ENCODE measurements at regions not wholly inside any gene's neighbourhood (a gene's known extent, or its start where the extent isn't known, plus 50 kb on each side); places are given as distances from the start of the nearest gene placed in this dataset.

DNA sequence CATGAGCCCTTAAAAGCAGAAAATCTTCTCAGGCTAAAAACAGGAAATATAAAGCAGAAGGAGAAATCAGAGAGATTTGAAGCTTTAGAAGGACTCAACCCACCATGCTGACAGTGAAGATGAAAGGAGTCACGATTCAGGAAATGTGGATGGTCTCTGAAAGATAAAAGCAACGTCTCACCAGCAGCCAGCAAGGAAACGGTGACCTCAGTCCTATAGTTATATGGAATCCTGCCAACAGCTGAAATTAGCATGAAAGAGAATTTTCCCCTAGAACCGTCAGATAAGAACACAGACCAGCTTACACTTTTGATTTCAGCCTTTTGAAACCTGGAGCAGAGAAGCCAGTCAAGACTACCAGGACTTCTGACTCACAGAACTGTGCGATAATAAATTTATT, 715.7 kb upstream of the HTR2C start:
- TF ChIP-seq, protein P1, sequence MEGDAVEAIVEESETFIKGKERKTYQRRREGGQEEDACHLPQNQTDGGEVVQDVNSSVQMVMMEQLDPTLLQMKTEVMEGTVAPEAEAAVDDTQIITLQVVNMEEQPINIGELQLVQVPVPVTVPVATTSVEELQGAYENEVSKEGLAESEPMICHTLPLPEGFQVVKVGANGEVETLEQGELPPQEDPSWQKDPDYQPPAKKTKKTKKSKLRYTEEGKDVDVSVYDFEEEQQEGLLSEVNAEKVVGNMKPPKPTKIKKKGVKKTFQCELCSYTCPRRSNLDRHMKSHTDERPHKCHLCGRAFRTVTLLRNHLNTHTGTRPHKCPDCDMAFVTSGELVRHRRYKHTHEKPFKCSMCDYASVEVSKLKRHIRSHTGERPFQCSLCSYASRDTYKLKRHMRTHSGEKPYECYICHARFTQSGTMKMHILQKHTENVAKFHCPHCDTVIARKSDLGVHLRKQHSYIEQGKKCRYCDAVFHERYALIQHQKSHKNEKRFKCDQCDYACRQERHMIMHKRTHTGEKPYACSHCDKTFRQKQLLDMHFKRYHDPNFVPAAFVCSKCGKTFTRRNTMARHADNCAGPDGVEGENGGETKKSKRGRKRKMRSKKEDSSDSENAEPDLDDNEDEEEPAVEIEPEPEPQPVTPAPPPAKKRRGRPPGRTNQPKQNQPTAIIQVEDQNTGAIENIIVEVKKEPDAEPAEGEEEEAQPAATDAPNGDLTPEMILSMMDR (IDR thresholded peaks at IDR 0.05; ENCODE audit: unreplicated experiment), result no peak
- intact Hi-C loops (cut with micrococcal nuclease), result no loop called here
- H3K9me3 Mint-ChIP-seq (ENCODE audit: unreplicated experiment), result no peaks in the 10 kb centered on the region

DNA sequence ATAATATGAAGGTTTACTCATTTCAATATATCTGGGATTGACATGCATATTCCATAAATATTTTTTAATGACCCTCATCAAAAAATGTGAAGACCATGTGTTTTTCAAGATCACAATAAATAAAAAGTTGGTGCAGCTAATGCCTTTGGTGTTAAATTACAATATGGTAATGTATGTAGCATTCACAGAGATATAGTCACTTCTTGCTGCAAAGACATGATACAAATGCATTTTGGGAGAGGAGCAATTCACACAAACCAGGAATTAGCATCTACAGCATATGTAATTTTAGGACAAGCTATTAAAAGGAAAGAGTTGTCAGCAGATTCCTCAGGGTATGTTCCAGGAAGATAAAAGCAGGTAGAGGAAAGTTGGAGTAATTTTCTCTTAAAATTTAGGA, 734.5 kb upstream of the HTR2C start:
- H3K27ac Mint-ChIP-seq (ENCODE audit: low read depth, unreplicated experiment), result no peak overlapping the region
- DNase-seq (ENCODE audit: unreplicated experiment), result no peak
- ChIA-PET POLR2A (no interaction called here), CTCF (no interaction called here)
- H3K4me3 Mint-ChIP-seq (ENCODE audit: unreplicated experiment), result no peak overlapping the region
- no peaks in the 10 kb centered on the region for H3K36me3 Mint-ChIP-seq (ENCODE audit: insufficient read depth, unreplicated experiment)
- TF ChIP-seq, protein P1 (IDR thresholded peaks at IDR 0.05; ENCODE audit: unreplicated experiment), result no peak
- intact Hi-C loops (cut with micrococcal nuclease), result no loop called here
- H3K9me3 Mint-ChIP-seq (ENCODE audit: unreplicated experiment), result no peaks in the 10 kb centered on the region
- peaks cover 6% of the 10 kb centered on the region for H3K4me1 Mint-ChIP-seq (ENCODE audit: insufficient read depth, unreplicated experiment)
- H3K27me3 Mint-ChIP-seq (ENCODE audit: insufficient read depth, unreplicated experiment), result peaks cover 54% of the 10 kb centered on the region
- BruUV-seq (replicated peaks), result no TSS peak

More for the DNA sequence above, 715.7 kb upstream of the HTR2C start:
- ChIA-PET CTCF (no interaction called here), POLR2A (no interaction called here)
- H3K4me1 Mint-ChIP-seq (ENCODE audit: insufficient read depth, unreplicated experiment), result no peaks in the 10 kb centered on the region
- H3K27ac Mint-ChIP-seq (ENCODE audit: low read depth, unreplicated experiment), result no peak overlapping the region
- BruUV-seq (replicated peaks), result no TSS peak
- no peak for DNase-seq (ENCODE audit: unreplicated experiment)
- no peak overlapping the region for H3K4me3 Mint-ChIP-seq (ENCODE audit: unreplicated experiment)
- peaks cover 40% of the 10 kb centered on the region for H3K27me3 Mint-ChIP-seq (ENCODE audit: insufficient read depth, unreplicated experiment)
- H3K36me3 Mint-ChIP-seq (ENCODE audit: insufficient read depth, unreplicated experiment), result no peaks in the 10 kb centered on the region

DNA sequence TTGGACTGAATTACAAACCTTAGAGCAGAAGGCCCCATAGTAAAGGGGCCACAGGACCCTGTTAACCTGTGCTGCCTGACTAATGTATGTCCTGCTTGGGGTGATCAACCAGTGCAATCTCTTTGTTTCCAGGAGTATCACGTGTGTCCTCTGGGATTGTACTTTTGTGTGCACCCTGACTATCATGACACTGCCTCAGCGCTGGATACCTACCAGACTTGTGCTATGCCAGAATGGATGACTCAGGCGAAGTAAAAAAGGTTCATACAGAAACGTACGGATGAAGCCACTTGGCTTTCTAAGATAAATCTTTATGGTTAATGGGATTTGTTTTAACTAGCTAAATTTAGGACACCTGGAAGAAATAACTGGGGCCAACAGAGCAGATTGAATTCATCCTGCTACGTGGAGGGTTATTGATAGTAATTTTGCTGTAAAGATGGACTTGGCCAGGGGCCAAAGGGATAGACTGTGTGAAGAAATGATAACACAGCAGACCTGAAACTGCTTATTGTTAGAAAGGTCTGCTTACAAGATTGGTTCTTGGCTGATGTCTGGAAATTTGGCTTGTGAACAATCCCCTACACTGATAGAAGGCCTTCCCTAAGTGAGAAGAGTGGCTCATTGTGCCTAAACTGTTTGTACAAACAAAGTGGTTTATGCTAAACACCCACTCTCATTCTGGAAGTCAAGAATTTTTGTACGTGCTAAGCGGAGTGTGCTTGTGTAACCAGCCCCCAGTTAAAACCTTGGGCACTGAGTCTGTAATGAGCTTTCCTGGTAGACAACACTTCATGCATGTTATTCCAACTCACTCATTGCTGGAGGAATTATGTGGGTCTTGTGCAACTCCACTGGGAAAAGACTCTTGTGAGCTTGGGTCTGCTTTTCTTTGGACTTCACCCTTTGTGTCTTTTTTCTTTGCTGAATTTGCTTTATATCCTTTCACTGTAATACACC, 750.5 kb upstream of the HTR2C start:
- Mint-ChIP-seq H3K27me3 (ENCODE audit: insufficient read depth, unreplicated experiment) (peaks cover 31% of the 10 kb centered on the region), H3K9me3 (ENCODE audit: unreplicated experiment) (no peaks in the 10 kb centered on the region), H3K4me1 (ENCODE audit: insufficient read depth, unreplicated experiment) (peaks cover 6% of the 10 kb centered on the region), H3K4me3 (ENCODE audit: unreplicated experiment) (no peak overlapping the region), H3K36me3 (ENCODE audit: insufficient read depth, unreplicated experiment) (no peaks in the 10 kb centered on the region), H3K27ac (ENCODE audit: low read depth, unreplicated experiment) (no peak overlapping the region)
- intact Hi-C loops (cut with micrococcal nuclease), result no loop called here
- peak; percentile 63 for DNase-seq (ENCODE audit: unreplicated experiment)
- ChIA-PET CTCF (interaction anchor here (0.6 kb wide), 1 partner anchor 767 kb away, joined by 3 read pairs; no protein-coding TSS in a partner anchor), POLR2A (no interaction called here)
- no TSS peak for BruUV-seq (replicated peaks)
- TF ChIP-seq, protein P1 (IDR thresholded peaks at IDR 0.05; ENCODE audit: unreplicated experiment), result no peak

DNA sequence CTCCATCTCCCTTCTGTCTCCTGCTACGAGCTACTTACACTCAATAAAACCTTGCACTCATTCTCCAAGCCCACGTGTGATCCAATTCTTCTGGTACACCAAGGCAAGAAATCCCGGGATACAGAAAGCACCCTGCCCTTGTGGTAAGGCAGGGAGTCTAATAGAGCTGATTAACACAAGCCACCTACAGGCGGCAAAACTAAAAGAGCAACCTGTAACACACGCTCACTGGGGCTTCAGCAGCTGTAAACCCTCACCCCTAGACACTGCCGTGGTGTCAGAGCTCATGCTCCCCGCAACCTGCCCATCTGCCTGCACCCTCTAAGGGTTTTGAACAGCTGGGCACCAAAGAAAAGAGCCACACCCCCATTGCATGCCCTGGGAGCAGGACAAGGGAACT, 755.4 kb upstream of the HTR2C start:
- H3K27me3 Mint-ChIP-seq (ENCODE audit: insufficient read depth, unreplicated experiment), result peaks cover 35% of the 10 kb centered on the region
- POLR2A ChIA-PET, result no interaction called here
- no peak for DNase-seq (ENCODE audit: unreplicated experiment)
- CTCF ChIA-PET, result no interaction called here
- BruUV-seq (replicated peaks), result no TSS peak
- peaks cover 9% of the 10 kb centered on the region for H3K9me3 Mint-ChIP-seq (ENCODE audit: unreplicated experiment)
- TF ChIP-seq, protein P1 (IDR thresholded peaks at IDR 0.05; ENCODE audit: unreplicated experiment), result no peak
- intact Hi-C loops (cut with micrococcal nuclease), result no loop called here
- H3K27ac Mint-ChIP-seq (ENCODE audit: low read depth, unreplicated experiment), result no peak overlapping the region
- H3K36me3 Mint-ChIP-seq (ENCODE audit: insufficient read depth, unreplicated experiment), result no peaks in the 10 kb centered on the region
- H3K4me3 Mint-ChIP-seq (ENCODE audit: unreplicated experiment), result no peak overlapping the region
- H3K4me1 Mint-ChIP-seq (ENCODE audit: insufficient read depth, unreplicated experiment), result no peaks in the 10 kb centered on the region
